ENCODE measurements at regions not wholly inside any gene's neighbourhood (a gene's known extent, or its start where the extent isn't known, plus 50 kb on each side); places are given as distances from the start of the nearest gene placed in this dataset.

- TF ChIP-seq POLR2A (IDR thresholded peaks at IDR 0.05), result no peak
- TF ChIP-seq EP300 (IDR thresholded peaks at IDR 0.05), result no peak
These were observed 120.9 kb downstream of the PTPRS start for GRCh38 chr19:5219551-5220304.
